ENCODE measurements at regions not wholly inside any gene's neighbourhood (a gene's known extent, or its start where the extent isn't known, plus 50 kb on each side); places are given as distances from the start of the nearest gene placed in this dataset.

- DNase-seq (ENCODE audit: low read depth): no peak
- no peak for TF ChIP-seq CTCF (conservative IDR thresholded peaks at IDR 0.05; ENCODE audit: low read depth, low read length)
- no peak overlapping the region for H3K4me3 ChIP-seq (ENCODE audit: low read depth, low read length)
These were observed 174.1 kb downstream of the NOL4 start for GRCh38 chr18:34050661-34051060.

- no peak for DNase-seq (ENCODE audit: low read depth)
- H3K4me3 ChIP-seq (ENCODE audit: low read depth, low read length): no peak overlapping the region
- TF ChIP-seq CTCF (conservative IDR thresholded peaks at IDR 0.05; ENCODE audit: low read depth, low read length): no peak
These were observed 175.2 kb downstream of the NOL4 start for GRCh38 chr18:34049511-34049910.

- no peak for DNase-seq (ENCODE audit: low read depth)
- H3K4me3 ChIP-seq (ENCODE audit: low read depth, low read length): no peak overlapping the region
- TF ChIP-seq CTCF (conservative IDR thresholded peaks at IDR 0.05; ENCODE audit: low read depth, low read length): no peak
These were observed 176.3 kb downstream of the NOL4 start for GRCh38 chr18:34048423-34048822.

GRCh38 chr18:34042423-34043146 lies 182.1 kb downstream of the NOL4 start:
- no peak for TF ChIP-seq CTCF (conservative IDR thresholded peaks at IDR 0.05; ENCODE audit: low read depth, low read length)
- no peak overlapping the region for H3K4me3 ChIP-seq (ENCODE audit: low read depth, low read length)
- DNase-seq (ENCODE audit: low read depth): no peak

GRCh38 chr18:34039611-34040010 lies 185.1 kb downstream of the NOL4 start:
- DNase-seq (ENCODE audit: low read depth): no peak
- H3K4me3 ChIP-seq (ENCODE audit: low read depth, low read length): no peak overlapping the region
- no peak for TF ChIP-seq CTCF (conservative IDR thresholded peaks at IDR 0.05; ENCODE audit: low read depth, low read length)

GRCh38 chr18:34039201-34039600 lies 185.5 kb downstream of the NOL4 start:
- H3K4me3 ChIP-seq (ENCODE audit: low read depth, low read length): no peak overlapping the region
- DNase-seq (ENCODE audit: low read depth): no peak

More at GRCh38 chr18:34039201-34039600, 185.5 kb downstream of the NOL4 start:
- no peak for TF ChIP-seq CTCF (conservative IDR thresholded peaks at IDR 0.05; ENCODE audit: low read depth, low read length)
